GM04504 (cell line): ENCODE measurements at regions not wholly inside any gene's neighbourhood (a gene's known extent, or its start where the extent isn't known, plus 50 kb on each side); places are given as distances from the start of the nearest gene placed in this dataset.

Experiments
- DNase-seq: peaks from one replicate; pipeline ENCODE4 v3.0.0-alpha.2; 2012; ENCODE audit warnings: low read depth

DNA sequence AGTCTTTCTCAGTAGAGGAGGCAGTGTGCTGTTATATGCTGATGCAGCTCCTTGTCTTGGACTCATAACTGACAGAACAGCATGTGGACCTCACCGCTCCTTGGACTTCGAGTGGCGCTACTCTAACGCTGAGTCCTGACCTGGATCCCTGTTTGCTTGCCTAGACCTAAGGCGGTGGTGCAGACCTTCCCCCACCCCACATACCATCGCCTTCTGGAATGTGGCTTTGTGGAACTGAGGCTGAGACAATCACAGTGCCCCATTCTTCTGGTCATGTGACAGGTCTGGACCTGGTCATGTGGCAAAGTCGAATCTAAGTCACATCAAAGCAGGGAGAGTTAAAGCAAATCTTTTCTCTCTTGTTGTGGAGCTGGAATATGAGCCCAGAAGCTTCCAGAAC is 190.7 kb upstream of the MKI67 start:
- no peak for DNase-seq

DNA sequence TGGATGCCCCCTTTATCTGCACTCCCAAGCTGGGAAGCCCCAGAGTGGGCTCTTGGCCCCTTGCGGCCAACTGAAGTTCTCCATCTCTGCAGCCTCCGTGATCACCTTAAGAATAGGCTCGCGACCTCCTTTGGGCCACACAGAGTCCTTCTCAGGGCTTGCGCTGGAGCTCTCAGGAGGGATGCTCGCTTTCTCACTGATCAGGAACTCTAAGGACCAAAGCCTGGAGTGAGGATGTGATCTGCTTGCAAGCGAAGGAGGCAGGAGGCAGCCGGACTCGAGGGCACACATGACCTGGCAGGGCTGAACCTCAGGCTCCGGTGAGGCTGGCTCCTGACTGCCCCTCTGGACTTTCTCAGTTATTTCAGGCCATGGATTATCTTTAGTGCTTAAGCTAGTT is 192.1 kb upstream of the MKI67 start:
- DNase-seq = no peak

DNA sequence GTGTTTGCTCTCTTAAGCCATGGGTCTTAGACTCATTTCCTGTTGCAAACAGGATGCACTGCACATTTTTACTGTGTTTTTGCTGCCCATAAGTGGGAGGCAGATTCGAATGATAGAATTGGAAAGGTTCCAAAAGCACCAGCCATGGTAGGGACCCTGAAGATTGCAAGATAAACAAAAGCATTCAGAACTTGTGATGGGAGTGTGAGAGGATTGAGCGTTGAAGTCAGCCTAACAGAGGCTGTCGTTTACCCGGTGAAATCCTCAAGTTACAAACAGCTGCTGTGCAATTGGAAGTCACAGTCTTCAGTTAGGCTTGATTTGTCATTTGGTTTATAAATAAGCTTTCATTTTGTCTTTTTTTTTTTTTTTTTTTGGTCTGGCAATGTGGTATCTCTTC is 192.7 kb upstream of the MKI67 start:
- no peak for DNase-seq

DNA sequence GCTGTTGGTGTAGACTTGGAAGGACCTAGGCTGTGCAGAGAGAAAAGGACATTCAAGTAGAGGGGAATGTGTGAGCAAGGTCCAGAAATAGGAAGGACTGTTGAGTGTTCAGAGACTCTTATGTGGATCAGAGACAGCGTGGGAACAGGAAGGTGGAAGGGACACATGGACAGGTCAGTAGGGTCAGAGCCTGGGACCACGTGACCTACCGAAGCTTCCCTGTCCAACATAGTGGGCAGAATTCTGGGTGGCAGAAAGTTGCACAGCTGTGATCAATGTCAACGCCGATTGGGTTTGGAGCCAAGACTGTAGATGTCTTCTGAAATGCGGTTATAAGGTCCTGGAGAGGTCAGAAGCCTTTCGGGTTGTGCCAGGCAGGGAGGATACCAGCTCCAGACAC is 195.9 kb upstream of the MKI67 start:
- no peak for DNase-seq

DNA sequence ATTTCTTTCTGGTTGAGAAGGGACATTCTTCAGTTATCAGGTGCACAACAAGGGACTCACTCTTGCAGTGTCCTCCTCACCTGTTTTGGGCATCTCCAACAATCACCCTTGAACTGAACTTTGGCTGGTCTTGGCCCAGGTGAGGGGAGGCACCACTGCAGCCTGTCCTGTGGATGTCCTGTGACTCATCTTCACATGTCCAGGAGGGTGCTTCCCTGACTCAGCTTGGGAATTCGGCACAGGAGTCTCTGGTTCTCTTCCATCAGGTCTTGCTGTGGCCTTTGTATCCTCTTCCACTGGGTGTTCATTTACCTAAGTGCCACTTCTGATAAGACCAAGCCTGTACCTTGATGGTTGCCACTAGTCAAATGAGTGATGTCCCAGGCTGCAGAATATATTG is 196.7 kb upstream of the MKI67 start:
- DNase-seq = no peak

DNA sequence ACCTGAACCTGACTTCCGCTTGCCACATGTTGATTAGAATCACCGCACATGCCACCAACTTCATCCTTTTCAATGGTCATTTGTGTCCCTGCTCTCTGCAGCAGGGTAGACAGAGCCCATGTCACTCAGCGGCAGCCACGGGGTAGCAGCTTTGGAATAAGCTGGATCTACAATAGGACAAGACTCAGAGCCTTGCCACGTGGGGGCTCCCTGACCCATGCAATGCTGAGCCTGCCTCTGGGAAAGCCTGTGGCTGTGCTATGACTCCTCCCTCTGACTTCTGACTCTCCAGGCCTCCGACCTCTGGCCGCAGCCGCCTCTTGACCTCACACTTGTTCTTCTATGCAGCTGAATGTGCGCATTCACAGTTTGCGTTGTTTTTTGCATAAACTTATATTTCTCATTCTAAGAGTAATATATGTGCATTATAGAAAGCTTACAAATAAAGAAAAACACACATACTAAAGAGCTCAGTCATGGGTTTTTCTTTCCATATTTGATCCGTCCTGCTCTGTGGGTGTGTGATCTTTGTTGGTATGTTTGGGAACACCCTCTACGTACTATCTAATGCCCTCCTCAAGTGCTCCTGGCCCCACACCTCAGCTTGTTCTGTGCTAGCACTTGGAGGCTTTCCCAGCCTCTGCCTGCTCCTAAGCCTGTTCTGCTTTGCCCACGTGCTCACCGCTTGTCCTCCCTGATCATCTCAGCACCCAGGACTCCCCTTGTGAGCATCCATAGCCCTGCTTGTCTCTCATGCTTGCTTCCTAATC is 198.0 kb upstream of the MKI67 start:
- DNase-seq = no peak

DNA sequence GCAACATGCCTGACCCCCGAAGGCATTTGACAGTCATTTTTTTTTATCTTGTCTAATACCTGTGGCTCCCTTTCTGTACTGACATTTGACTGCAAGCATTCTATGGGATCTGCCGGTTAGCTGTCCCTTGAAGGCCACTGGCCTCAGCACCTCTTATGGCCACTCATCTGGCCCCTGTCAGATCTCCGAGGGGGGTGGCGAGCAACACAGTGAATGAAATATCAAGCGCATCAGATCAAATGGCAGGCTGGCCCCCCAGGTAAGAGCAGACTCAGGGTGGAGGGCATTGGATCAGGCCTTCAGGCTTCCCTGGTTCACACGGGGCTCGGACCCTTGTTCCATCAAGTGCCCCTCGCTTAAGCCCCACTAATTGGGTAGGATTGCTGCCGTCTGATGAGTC is 199.6 kb upstream of the MKI67 start:
- DNase-seq = no peak

DNA sequence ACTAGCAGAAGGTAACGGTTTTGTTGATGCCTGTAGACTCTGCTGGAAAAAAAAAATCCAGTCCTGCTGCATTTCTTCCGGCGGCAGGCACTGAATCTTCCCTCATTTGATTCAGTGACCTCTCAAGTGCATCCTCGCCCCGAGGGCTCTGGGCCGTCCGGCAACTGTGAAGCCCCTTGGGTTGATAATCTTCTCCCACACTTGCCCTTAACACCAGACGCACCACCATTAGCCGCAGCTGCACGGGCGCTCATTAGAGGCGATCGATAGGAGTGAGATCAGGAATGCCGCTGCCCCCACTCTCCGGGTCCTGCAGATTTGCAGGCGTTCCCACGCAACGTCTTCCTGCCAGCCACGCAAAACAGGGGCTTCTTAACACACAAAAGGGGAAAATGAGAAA is 200.0 kb upstream of the MKI67 start:
- no peak for DNase-seq

DNA sequence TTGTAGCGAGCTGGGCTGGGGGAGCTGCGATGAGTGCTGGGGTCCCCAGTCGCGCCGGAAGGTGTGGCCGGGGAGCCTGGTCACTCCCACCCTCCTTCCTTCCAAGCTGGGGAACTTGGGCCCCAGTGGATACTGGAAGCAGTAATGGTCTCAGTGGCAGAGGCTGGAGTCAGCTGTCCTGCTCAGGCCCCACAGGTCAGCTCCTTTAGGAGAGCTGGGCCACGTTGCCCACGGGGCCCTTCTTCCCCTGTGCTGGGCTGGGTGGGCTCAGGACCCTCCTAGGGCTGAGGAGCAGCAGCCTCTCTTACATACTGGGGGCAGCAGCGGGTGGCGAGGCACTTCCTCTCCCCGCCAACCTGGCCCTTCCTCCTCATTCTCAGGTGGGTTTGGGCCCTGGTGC is 200.6 kb upstream of the MKI67 start:
- DNase-seq = no peak

DNA sequence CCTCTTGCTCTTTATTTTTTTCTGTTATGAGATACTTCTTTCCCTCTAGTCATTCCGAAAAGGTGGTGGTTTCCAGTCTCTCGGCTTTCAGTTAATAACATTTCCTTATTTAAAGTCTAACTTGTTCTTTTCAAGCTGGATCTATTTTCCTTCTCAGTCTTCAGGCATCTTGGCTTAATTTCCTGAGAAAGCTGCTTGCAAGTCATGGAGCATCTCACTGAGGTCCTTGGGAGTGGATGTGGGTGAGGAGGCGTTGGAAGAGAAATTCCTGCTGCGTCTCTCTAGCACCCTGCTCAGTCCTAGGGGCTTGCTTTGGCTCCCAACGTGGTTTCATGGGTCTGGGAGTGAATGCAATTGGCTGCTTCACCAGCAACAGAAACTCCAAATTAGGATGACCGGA is 210.2 kb upstream of the MKI67 start:
- DNase-seq = no peak

DNA sequence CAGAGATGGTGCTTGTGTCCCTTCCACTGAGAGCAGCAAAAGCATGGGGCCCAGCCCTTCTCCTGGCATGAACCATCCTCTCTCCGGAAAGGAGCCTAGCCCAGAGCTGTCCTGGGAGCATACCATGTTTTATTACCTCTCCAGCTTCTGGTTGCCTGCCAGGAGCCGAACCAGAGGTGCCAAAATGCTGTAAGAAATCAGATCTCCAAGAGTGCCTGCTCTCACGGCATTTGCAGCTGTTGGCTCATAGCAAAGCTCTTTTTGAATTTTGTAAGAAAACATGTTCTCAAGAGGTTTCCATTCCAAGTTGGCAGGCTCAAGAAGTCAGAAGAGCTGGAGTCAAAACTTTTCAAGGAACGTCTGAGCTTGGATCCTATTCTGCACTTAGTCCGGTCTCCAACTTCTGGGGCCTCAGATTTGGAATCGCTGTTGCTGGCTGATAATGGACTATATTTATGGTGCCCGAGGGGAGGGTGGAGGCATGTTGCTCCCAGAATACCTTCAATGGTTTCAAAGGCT is 211.7 kb upstream of the MKI67 start:
- no peak for DNase-seq

DNA sequence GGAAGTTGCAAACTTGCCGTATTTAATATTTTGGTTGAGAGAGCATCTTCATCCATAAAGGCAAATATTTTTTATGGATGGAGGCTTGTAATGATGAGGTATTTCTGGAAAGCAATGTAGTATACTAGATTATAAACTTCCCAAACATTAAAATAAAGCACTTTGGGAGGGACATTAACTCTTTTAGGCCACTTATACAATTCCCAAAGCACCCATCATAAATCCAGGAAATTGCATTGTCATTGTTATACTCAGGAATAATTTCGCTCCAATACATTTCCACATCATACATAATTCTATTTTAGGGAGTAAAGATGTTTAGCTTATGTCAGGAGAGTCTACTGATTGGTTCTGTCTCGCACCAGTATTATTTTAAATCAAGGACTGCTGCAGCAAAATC is 212.7 kb upstream of the MKI67 start:
- no peak for DNase-seq

DNA sequence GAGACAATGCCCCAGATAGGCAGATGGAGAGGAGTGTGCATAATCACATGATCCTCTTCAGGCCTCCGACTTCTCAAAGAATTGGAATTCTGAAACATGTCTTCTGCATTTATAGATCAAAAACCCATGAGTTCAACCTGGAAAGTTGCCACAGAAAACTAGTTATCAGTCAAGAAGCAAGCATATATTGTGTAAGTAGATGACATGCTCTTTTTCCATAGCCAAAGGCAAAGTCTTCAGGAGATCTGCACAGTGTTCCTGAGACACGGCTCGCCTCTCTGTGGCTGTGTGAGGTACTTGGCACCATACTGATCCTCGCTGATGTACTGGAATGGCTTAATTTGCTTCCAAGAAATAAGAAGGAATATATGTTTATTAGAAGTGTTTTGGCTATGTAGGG is 213.5 kb upstream of the MKI67 start:
- DNase-seq = no peak

DNA sequence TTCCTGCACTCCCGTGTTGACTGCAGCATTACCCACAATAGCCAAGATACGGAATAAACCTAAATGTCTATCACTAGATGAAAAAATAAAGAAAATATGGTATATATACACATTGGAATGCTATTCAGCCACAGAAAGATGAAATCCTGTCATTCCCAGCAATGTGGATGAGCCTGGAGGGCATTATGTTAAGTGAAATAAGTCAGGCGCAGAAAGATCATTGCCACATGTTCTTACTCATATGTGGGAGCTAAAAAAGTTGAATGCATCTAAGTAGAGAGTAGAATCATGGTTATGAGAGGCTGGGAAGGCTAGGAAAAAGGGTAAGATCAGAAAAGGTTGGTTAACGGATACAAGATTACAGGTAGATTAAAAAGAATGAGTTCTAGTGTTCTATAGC is 219.1 kb upstream of the MKI67 start:
- no peak for DNase-seq

DNA sequence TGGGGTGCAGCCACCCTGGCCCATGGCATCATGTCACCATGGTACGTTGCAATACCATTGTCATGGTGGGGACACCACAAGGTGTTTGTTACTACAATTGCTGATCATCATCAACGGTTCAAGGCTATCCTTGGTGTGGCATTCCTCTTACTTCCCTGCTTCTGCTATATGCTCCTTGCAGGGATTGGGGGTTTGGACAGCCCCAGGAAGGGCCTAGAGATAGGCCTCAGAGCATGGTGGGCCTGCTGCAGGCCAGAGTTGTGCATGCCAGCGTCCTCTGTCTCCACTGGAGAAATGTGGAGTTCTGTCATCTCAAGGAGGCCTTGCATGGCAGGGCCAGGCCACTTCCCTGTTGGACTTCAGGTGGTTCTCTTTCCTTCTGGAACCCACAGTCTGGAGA is 234.6 kb upstream of the MKI67 start:
- DNase-seq = no peak

DNA sequence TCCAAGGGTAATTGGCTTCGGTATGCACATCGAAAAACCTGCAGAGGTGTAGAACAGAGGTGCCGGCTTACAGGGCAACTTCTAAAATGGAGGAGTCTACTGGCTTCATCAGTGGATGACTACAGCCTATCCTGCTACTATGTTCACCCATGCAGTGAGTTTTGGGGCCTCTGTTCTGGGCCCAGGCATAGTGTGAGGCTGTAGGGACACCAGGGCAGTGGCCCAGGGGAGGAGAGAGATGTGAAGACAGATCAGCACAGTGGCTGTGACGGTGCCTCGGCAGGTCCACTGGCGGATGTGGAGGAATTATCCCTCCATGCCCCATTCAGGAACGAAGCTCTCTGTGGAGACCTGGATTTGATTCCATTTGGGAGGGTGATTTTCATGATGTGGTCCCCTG is 235.3 kb upstream of the MKI67 start:
- DNase-seq = no peak

DNA sequence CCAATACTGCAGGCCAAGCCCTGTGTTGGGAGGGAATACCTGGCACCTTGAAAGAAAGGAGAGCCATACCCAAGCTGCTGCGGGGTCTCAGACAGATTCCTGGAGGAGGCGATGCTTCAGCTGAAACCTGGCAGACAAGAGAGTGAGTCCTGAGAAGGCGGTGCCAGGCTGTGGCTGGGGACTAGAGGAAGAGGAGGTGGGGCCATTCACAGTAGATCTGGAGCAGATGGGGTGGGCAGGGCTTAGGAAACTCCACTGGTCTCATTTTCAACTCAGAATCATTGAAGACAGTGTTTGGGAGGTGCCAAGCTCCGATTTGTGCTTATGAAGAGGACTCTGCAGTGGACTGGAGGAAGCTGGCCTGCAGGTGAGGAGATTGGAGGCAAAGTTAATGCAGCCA is 236.3 kb upstream of the MKI67 start:
- DNase-seq = no peak

DNA sequence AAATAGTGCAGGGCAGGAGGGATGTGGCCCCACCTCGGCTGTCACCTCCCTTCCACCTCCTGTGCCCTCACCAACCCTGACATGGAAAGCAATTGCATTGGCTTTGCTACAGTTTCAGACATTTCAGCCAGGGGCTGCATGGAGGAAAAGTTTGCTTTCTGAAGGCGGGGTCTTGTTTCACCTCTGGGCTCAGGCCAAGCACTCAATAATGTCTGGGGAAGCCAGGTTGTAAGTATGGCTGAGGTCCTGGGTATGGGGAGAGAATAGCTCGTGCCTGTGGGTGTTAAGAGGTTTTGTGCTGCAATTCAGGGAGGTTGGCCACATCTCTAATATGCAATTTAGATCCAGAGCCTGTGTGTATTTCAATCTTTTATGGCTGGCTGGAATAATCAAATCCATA is 238.4 kb upstream of the MKI67 start:
- DNase-seq = no peak

DNA sequence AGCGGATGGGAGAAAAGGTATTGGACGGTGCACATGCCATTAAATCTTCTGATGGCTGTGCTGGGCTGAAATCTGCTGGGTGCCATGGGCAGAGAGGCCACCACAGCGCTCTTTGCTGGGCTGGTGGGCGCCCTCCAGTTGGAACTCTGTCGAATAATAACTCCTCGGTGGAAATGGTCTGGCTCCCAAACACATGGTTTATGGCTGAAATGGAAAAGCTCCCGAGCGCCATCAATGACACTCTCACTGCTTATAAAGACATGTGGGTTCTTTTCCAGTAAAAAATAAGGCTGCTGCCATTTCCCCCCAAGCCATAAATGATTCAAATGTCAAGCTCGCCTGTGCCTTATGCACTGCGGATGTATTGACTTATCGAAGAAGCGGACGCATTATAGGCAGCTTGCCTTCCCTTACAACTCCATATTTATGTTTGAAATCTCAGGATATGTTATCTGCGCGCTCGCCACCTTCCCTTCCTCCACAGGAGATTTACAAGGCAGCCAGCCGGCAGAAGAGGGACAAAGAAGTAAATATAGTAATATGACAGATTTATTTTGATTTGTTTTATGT is 239.0 kb upstream of the MKI67 start:
- no peak for DNase-seq

DNA sequence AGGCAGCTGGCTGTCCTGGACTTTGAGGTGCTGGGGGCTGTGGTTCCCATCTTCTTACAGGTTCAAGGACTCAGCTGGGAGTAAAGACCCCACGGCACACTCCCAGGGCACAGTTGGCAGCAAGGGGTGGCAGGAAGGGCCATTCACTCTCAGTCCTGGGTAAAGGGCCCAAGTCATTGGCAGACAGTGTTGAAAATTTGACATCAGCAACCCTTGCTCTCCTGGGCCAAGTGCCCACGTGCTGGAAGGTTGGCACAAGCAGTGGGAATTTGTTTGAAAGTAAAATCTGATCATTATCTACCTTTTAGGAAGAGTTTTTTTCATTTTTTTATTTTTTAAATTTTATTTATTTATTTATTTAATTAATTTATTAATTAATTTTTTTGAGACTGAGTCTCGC is 241.6 kb upstream of the MKI67 start:
- no peak for DNase-seq

DNA sequence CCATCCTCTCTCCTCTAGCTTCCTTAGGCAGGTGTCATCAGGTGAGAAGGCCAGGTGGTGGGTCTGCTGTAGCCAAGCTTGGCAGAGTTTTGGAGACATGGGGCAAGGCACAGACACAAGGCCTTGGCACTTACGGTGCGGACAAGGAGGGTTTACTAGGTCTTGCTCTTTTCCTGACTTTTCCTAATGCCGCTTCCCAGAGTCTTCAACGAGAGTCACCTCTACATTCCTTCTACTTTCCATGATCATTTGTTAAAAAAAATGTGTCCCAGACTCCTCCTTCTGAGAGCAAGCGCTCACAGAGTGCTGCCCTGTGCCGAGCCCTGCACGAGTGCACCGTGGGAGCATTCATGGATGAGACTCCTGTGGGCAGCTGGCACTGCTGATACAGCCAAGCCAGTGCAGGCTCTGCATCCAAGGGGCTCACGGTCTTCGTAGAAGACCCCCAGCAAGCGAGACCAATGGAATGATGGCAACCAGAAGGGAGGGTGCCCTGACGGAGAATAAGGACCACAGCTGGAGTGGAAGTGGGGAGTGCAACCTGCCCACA is 243.0 kb upstream of the MKI67 start:
- DNase-seq = no peak

DNA sequence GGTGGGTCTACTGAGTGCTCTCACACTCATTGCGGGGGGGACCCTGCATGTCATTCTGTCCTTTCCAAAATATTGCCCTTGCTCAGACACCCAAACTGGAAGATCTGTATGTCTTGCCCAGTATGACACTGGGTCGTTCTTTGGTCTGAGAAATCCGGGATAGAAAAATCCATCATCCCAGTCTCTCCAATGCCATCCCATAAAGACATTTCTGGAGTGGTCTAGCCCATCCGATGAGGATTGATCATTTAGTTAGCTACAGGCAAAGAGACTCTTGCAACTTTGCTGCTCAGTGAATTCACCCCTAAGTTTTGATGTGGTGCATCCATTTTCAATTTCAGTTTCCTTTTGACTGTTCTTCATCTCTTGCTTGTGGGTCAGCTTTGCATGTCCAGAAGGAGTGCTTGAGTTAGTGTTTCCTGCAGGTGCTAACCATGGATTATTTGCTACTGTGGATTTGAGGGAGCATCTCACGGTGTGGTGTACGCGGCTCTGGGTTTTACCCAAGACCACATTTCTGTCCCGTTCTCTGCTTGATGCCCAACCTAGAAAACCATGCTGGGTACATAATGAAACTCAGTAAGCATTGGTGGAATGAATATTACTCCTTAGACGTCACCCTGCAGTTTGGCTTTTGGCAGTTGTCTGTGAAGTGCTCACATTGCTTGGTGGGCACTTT is 247.0 kb upstream of the MKI67 start:
- no peak for DNase-seq

DNA sequence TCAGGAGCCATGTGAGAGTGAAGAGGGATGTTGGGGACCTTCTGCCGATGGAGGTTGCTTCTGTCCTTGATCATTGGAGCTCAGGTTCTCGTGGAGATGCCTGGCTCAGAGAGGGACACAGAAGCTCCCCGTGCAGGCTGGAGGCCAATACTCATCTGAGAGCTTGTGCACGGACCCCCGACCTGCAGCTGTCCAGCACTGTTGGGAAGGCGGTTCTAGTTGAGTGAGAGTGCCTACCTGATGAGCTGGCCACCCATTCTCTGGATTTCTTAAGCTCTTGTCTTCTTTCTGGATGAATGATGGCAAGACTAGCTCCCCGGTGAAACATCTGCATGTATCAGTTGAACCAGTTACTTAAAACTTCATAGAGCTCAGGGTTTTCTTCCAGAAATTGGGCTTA is 247.6 kb upstream of the MKI67 start:
- no peak for DNase-seq
